ENCODE measurements at regions not wholly inside any gene's neighbourhood (a gene's known extent, or its start where the extent isn't known, plus 50 kb on each side); places are given as distances from the start of the nearest gene placed in this dataset.

DNA sequence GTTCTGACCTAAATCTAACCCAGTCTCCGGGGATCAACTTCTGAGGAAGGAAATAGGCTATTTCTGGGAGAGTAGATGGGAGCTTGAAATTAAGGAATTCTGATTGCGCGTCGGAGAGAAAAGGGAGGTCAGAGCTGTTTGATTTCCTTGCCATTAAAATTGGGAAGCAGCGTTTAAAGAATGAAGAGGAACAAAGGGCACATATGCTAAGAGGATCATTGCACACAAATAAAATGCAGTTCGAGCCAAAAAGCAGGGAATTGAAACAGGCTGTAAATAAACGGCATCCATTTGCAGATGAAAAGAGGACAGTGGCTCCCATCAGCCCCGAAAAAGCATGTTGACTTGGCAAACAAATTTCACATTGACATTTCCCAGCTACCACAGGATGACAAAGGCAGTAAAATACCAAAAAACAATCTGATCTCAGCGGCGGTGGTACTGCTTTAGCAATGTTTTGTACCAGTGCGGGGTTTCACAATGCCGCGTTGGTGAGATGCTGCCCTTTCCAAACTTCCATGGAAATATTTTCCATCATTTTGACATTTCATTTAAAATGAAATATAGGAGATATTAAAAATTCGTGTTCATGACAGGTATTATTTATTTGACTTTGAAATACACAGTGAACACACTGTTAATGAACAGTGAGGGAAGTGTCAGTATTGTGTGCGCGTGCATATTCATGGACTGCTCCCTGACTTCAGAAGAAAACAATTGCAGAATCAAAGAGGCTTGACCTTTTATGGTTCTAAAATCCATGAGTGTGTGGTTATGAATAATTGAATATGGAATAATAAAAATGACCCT, 108.8 kb downstream of the SQOR start:
- DNase-seq = no peak
- TF ChIP-seq POLR2A (IDR thresholded peaks at IDR 0.05) = no peak
- TF ChIP-seq CTCF (IDR thresholded peaks at IDR 0.05) = no peak
- Histone ChIP-seq H3K4me1 (no peaks in the 10 kb centered on the region), H3K4me3 (replicated peaks in 1 of 3) (no peak overlapping the region), H3K27me3 (no peaks in the 10 kb centered on the region), H3K27ac (no peak overlapping the region), H3K9me3 (no peaks in the 10 kb centered on the region), H3K36me3 (no peaks in the 10 kb centered on the region)
- intact Hi-C loops (cut with DNase I) = no loop called here
- WGBS, 2 donors = 51 to 61% methylated on average over 16 of the region's 16 CpGs

DNA sequence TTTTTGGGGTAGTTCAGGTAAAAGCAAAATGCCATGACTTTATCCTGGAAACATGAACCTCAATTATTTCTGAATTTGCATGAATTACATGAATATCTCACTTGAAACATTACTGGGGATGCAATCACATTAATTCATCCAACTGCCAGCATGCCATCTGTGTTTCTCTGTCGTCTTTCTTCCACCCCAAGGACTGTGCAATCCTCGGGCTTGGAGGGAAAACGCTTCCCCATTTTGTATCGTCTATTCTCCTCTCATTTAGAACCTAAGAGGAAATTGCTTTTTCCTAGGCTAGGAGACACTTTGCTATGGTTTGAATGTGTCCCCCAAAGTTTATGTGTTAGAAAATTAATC, 109.4 kb downstream of the SQOR start:
- Histone ChIP-seq H3K27me3 (no peaks in the 10 kb centered on the region), H3K4me1 (no peaks in the 10 kb centered on the region), H3K36me3 (no peaks in the 10 kb centered on the region), H3K9me3 (no peaks in the 10 kb centered on the region), H3K27ac (no peak overlapping the region), H3K4me3 (replicated peaks in 1 of 3) (no peak overlapping the region)
- TF ChIP-seq POLR2A (IDR thresholded peaks at IDR 0.05) = no peak
- no peak for TF ChIP-seq CTCF (IDR thresholded peaks at IDR 0.05)
- DNase-seq = no peak
- 79 to 86% methylated on average over 4 of the region's 4 CpGs for WGBS, 2 donors
- intact Hi-C loops (cut with DNase I) = no loop called here

- no peak overlapping the region for H3K27ac ChIP-seq
- no peak for DNase-seq
- H3K4me3 ChIP-seq (replicated peaks in 1 of 3) = no peak overlapping the region
- no peaks in the 10 kb centered on the region for H3K27me3 ChIP-seq
- intact Hi-C loops (cut with DNase I) = no loop called here
- 82 to 84% methylated on average over 3 of the region's 3 CpGs for WGBS, 2 donors
- H3K9me3 ChIP-seq = no peaks in the 10 kb centered on the region
- no peaks in the 10 kb centered on the region for H3K36me3 ChIP-seq
- no peak for TF ChIP-seq POLR2A (IDR thresholded peaks at IDR 0.05)
- TF ChIP-seq CTCF (IDR thresholded peaks at IDR 0.05) = no peak
- H3K4me1 ChIP-seq = no peaks in the 10 kb centered on the region
These were observed 112.6 kb downstream of the SQOR start for GRCh38 chr15:45747426-45747825.

DNA sequence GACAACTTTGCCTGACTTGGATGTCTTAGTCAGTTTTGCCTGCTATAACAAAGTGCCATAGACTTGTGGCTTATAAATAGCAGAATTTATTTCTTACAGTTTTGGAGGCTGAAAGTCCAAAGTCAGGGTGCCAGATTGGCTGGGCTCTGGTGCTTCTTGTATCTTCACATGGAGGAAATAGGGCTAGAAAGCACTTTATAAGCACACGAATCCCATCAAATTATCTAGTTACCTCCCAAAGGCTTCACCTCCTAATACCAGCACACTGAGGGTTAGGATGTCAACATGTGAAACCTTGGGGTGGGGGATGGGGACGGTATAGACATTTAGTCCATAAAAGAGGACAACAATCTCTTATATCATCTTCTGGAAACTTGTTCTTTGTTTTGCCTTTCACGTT, 116.8 kb downstream of the SQOR start:
- no peak for DNase-seq
- H3K27me3 ChIP-seq = no peaks in the 10 kb centered on the region
- 63 to 68% methylated on average over 3 of the region's 3 CpGs for WGBS, 2 donors
- H3K27ac ChIP-seq = no peak overlapping the region
- no peaks in the 10 kb centered on the region for H3K36me3 ChIP-seq
- intact Hi-C loops (cut with DNase I) = no loop called here
- no peaks in the 10 kb centered on the region for H3K4me1 ChIP-seq
- no peak overlapping the region for H3K4me3 ChIP-seq (replicated peaks in 1 of 3)
- TF ChIP-seq CTCF (IDR thresholded peaks at IDR 0.05) = no peak
- TF ChIP-seq POLR2A (IDR thresholded peaks at IDR 0.05) = no peak
- H3K9me3 ChIP-seq = no peaks in the 10 kb centered on the region

DNA sequence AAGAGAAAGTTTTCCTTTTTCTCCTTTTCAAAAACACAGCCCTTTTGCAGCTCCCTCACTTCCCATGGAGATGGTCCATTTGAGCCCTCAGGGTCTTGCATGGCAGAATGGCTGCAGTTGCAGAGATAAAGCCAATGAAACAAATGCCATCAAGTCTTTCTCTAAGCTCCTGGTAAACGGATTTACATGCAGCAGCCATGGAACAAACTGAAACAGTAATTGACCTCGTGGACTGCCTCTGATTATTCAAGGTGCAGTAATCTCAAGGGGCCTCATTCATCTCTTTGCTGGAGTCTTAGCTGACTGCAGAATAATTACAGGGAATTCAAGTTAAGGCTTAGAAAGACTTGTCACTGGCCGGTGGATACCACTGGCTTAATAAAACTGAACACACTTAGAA, 125.1 kb downstream of the SQOR start:
- no peaks in the 10 kb centered on the region for H3K4me1 ChIP-seq
- WGBS, 2 donors = 34 to 39% methylated on average over 3 of the region's 3 CpGs
- H3K27me3 ChIP-seq = no peaks in the 10 kb centered on the region
- DNase-seq = no peak
- intact Hi-C loops (cut with DNase I) = no loop called here
- no peaks in the 10 kb centered on the region for H3K9me3 ChIP-seq
- no peaks in the 10 kb centered on the region for H3K36me3 ChIP-seq
- H3K4me3 ChIP-seq (replicated peaks in 1 of 3) = no peak overlapping the region
- TF ChIP-seq POLR2A (IDR thresholded peaks at IDR 0.05) = no peak
- no peak for TF ChIP-seq CTCF (IDR thresholded peaks at IDR 0.05)
- H3K27ac ChIP-seq = no peak overlapping the region

All from thyroid gland (tissue), 4 donors.